Transverse colon (tissue), 4 donors: ENCODE measurements at regions not wholly inside any gene's neighbourhood (a gene's known extent, or its start where the extent isn't known, plus 50 kb on each side); places are given as distances from the start of the nearest gene placed in this dataset.
A peak's percentile ranks its signal among the peaks of the same experiment; 100 is the strongest.
"Not testable (repeated sequence)": the region's sequence is repeated elsewhere in the genome, so short reads cannot be mapped to it uniquely, and the experiment has no call there.

Experiments
- DNase-seq: peaks from one replicate; pipeline ENCODE4 v3.0.0-alpha.2; 2019
- H3K27ac ChIP-seq, 4 donors: fragments of 200-600 bp; sonication (generic); 2 replicates each; pipeline ENCODE4 v1.5.1; 2016 to 2018; ENCODE audit warnings: inconsistent platforms in 4 of 4
- H3K27me3 ChIP-seq: fragments of 200-600 bp; sonication (generic); 2 replicates; pipeline ENCODE4 v1.5.1; 2017; ENCODE audit warnings: inconsistent platforms
- H3K36me3 ChIP-seq, 4 donors: fragments of 200-600 bp; sonication (generic); 2 replicates each; pipeline ENCODE4 v1.5.1; 2017 to 2019; ENCODE audit warnings: inconsistent platforms in 4 of 4
- H3K4me1 ChIP-seq, 4 donors: fragments of 200-600 bp; sonication (generic); 2 replicates each; pipeline ENCODE4 v1.5.1; 2017 to 2020; ENCODE audit warnings: inconsistent platforms in 4 of 4
- H3K4me3 ChIP-seq, 4 donors: fragments of 200-600 bp; sonication (generic); 1 replicate in 1 of 4; 2 replicates in 3 of 4; pipeline versions ENCODE4 v1.5.1 to v1.6.1; 2017 to 2019; ENCODE audit warnings: inconsistent platforms in 4 of 4
- H3K9me3 ChIP-seq, 2 donors: fragments of 200-600 bp; sonication (generic); 2 replicates each; pipeline ENCODE4 v1.5.1; 2017 to 2019; ENCODE audit warnings: inconsistent platforms in 2 of 2
- WGBS, 2 donors: methylation state at CpG; one replicate each; pipeline ENCODE4 v1.1.5; 2018; ENCODE audit warnings: low coverage in 1 of 2; 5-methylcytosine and 5-hydroxymethylcytosine counted together
- in situ Hi-C, 4 donors: fragments of 200-750 bp; cut with MboI; loops; one replicate each; pipeline versions ENCODE4 v1.15.0 to v1.15.1; 2017; ENCODE audit warnings: low sequenced_read_pairs in 3 of 4, low pct_ligation_motif_present in 1 of 4, low pct_unique_long_range_greater_than_20kb in 1 of 4
- intact Hi-C: fragments of 100-400 bp; cut with DNase I; formaldehyde crosslinking; loops from one replicate; pipeline ENCODE4 v1.15.1; 2023; ENCODE audit warnings: low total_unique reads

DNA sequence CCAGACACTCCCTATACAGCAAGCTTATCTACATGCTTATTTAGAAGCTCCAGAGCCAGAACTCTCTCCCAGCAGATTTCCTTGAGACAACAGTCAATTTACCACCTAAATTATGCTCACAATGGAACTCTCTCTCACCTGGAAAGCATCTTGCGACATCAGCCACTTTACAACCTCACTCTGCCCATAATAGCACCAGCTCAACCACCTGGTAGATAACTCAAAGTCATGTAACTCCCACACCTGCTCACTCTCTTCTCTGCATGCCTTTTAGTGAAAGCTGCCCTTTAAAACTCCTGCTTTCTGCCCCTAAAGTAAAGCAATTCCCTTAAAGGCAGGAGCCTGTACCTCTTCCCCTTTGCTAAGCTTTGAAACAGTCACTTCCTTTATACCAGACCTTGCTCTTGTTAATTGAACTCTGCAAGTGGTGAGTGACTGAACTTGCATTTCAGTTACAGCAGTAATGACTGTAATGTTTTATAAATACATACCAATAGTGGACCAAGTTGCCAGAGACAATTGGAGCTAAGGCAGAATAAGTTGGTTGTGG, 658.8 kb downstream of the NAP1L3 start:
- in situ Hi-C loops, H3K27ac ChIP-seq, H3K9me3 ChIP-seq, H3K4me3 ChIP-seq, H3K36me3 ChIP-seq, H3K4me1 ChIP-seq, intact Hi-C loops, H3K27me3 ChIP-seq: not testable (repeated sequence)
- WGBS, 2 donors = 16% methylated on average over 1 of the region's 1 CpG; no CpG with 5 or more reads in 1 of the 2 donors
- peak; percentile 19 for DNase-seq
